SK-N-MC (cell line): ENCODE measurements at regions not wholly inside any gene's neighbourhood (a gene's known extent, or its start where the extent isn't known, plus 50 kb on each side); places are given as distances from the start of the nearest gene placed in this dataset.

Experiments used
- DNase-seq: peaks from one replicate; pipeline ENCODE4 v3.0.0-alpha.2; 2011; ENCODE audit warnings: low read depth, low spot score
- H3K27ac ChIP-seq: fragments of 200-600 bp; sonication (generic); 2 replicates; pipeline ENCODE4 v1.5.1; 2016; ENCODE audit warnings: mixed run types
- H3K36me3 ChIP-seq: fragments of 200-600 bp; sonication (generic); 2 replicates; pipeline ENCODE4 v1.6.1; 2017; ENCODE audit warnings: antibody characterized with exemption, low read length, mixed read lengths; ENCODE audit not compliant: insufficient read depth
- H3K4me3 ChIP-seq: fragments of 200-600 bp; sonication (generic); 2 replicates; pipeline ENCODE4 v1.5.1; 2016
- H3K9ac ChIP-seq: fragments of 200-600 bp; sonication (generic); 2 replicates; pipeline ENCODE4 v1.8.0; 2017; ENCODE audit warnings: mixed run types, mixed read lengths; ENCODE audit not compliant: insufficient read length
- H3K9me3 ChIP-seq: fragments of 200-600 bp; sonication (generic); 2 replicates; pipeline ENCODE4 v1.6.1; 2017; ENCODE audit warnings: low read depth, mild to moderate bottlenecking, antibody characterized with exemption, low read length, moderate library complexity, mixed read lengths
- EZH2 ChIP-seq: fragments of 200-600 bp; sonication (generic); IDR thresholded peaks from one replicate; pipeline ENCODE4 v1.6.1; 2017; ENCODE audit warnings: antibody characterized with exemption
- FOXP2 ChIP-seq: optimal IDR thresholded peaks from 2 replicates; pipeline ENCODE3; 2011; ENCODE audit warnings: mild to moderate bottlenecking, moderate library complexity; ENCODE audit not compliant: insufficient read depth; ENCODE audit errors: extremely low read length, control extremely low read depth
- POLR2AphosphoS5 ChIP-seq: IDR thresholded peaks from 2 replicates; pipeline ENCODE4 v1.6.1; 2012; ENCODE audit warnings: mild to moderate bottlenecking, low read depth, low read length, borderline replicate concordance

- Histone ChIP-seq H3K9me3 (no peaks in the 10 kb centered on the region), H3K36me3 (no peaks in the 10 kb centered on the region), H3K4me3 (no peak overlapping the region), H3K27ac (no peak overlapping the region), H3K9ac (no peak overlapping the region)
- TF ChIP-seq FOXP2 (no peak), POLR2AphosphoS5 (no peak), EZH2 (no peak)
- DNase-seq, result no peak
Observed at GRCh38 chr12:91924827-91925226, 220.8 kb downstream of the BTG1 start.

- Histone ChIP-seq H3K27ac (no peak overlapping the region), H3K9ac (no peak overlapping the region), H3K9me3 (no peaks in the 10 kb centered on the region), H3K36me3 (no peaks in the 10 kb centered on the region), H3K4me3 (no peak overlapping the region)
- DNase-seq, result no peak
- TF ChIP-seq POLR2AphosphoS5, result no peak
- no peak for TF ChIP-seq EZH2
- no peak for TF ChIP-seq FOXP2
Observed at GRCh38 chr12:91923864-91924263, 221.8 kb downstream of the BTG1 start.

- Histone ChIP-seq H3K36me3 (no peaks in the 10 kb centered on the region), H3K4me3 (no peak overlapping the region), H3K27ac (no peak overlapping the region), H3K9me3 (no peaks in the 10 kb centered on the region), H3K9ac (no peak overlapping the region)
- DNase-seq, result no peak
- no peak for TF ChIP-seq EZH2
- no peak for TF ChIP-seq POLR2AphosphoS5
- TF ChIP-seq FOXP2, result no peak
Observed at GRCh38 chr12:91922674-91923073, 223.0 kb downstream of the BTG1 start.

GRCh38 chr12:91922139-91922538 is 223.5 kb downstream of the BTG1 start:
- Histone ChIP-seq H3K4me3 (no peak overlapping the region), H3K9me3 (no peaks in the 10 kb centered on the region), H3K27ac (no peak overlapping the region), H3K9ac (no peak overlapping the region), H3K36me3 (no peaks in the 10 kb centered on the region)
- TF ChIP-seq FOXP2, result no peak
- no peak for DNase-seq

- no peak for TF ChIP-seq FOXP2
- no peak for DNase-seq
- H3K9me3 ChIP-seq, result no peaks in the 10 kb centered on the region
- no peak overlapping the region for H3K27ac ChIP-seq
- no peak overlapping the region for H3K4me3 ChIP-seq
- H3K9ac ChIP-seq, result no peak overlapping the region
- H3K36me3 ChIP-seq, result no peaks in the 10 kb centered on the region
Observed at GRCh38 chr12:91921555-91921954, 224.1 kb downstream of the BTG1 start.

GRCh38 chr12:91920741-91921140 is 224.9 kb downstream of the BTG1 start:
- Histone ChIP-seq H3K9ac (no peak overlapping the region), H3K4me3 (no peak overlapping the region), H3K27ac (no peak overlapping the region), H3K9me3 (no peaks in the 10 kb centered on the region), H3K36me3 (no peaks in the 10 kb centered on the region)
- TF ChIP-seq POLR2AphosphoS5, result no peak
- no peak for TF ChIP-seq EZH2
- TF ChIP-seq FOXP2, result no peak
- DNase-seq, result no peak

- no peak overlapping the region for H3K27ac ChIP-seq
- no peaks in the 10 kb centered on the region for H3K36me3 ChIP-seq
- no peak overlapping the region for H3K4me3 ChIP-seq
- H3K9ac ChIP-seq, result no peak overlapping the region
- H3K9me3 ChIP-seq, result no peaks in the 10 kb centered on the region
- TF ChIP-seq EZH2 (no peak), POLR2AphosphoS5 (no peak)
- no peak for DNase-seq
Observed at GRCh38 chr12:91920276-91920675, 225.4 kb downstream of the BTG1 start.

- DNase-seq, result no peak
- Histone ChIP-seq H3K9me3 (no peaks in the 10 kb centered on the region), H3K4me3 (no peak overlapping the region), H3K27ac (no peak overlapping the region), H3K9ac (no peak overlapping the region), H3K36me3 (no peaks in the 10 kb centered on the region)
- no peak for TF ChIP-seq FOXP2
- TF ChIP-seq POLR2AphosphoS5, result no peak
- no peak for TF ChIP-seq EZH2
Observed at GRCh38 chr12:91918431-91918830, 227.2 kb downstream of the BTG1 start.

GRCh38 chr12:91914701-91915100 is 230.9 kb downstream of the BTG1 start:
- Histone ChIP-seq H3K36me3 (no peaks in the 10 kb centered on the region), H3K27ac (no peak overlapping the region), H3K9ac (no peak overlapping the region), H3K4me3 (no peak overlapping the region), H3K9me3 (no peaks in the 10 kb centered on the region)
- DNase-seq, result no peak
- TF ChIP-seq POLR2AphosphoS5 (no peak), EZH2 (no peak), FOXP2 (no peak)

GRCh38 chr12:91913651-91914050 is 232.0 kb downstream of the BTG1 start:
- no peaks in the 10 kb centered on the region for H3K9me3 ChIP-seq
- H3K9ac ChIP-seq, result no peak overlapping the region
- DNase-seq, result no peak
- H3K36me3 ChIP-seq, result no peaks in the 10 kb centered on the region
- H3K4me3 ChIP-seq, result no peak overlapping the region
- no peak overlapping the region for H3K27ac ChIP-seq
- TF ChIP-seq EZH2 (no peak), FOXP2 (no peak), POLR2AphosphoS5 (no peak)
